ENCODE measurements at regions not wholly inside any gene's neighbourhood (a gene's known extent, or its start where the extent isn't known, plus 50 kb on each side); places are given as distances from the start of the nearest gene placed in this dataset.

DNA sequence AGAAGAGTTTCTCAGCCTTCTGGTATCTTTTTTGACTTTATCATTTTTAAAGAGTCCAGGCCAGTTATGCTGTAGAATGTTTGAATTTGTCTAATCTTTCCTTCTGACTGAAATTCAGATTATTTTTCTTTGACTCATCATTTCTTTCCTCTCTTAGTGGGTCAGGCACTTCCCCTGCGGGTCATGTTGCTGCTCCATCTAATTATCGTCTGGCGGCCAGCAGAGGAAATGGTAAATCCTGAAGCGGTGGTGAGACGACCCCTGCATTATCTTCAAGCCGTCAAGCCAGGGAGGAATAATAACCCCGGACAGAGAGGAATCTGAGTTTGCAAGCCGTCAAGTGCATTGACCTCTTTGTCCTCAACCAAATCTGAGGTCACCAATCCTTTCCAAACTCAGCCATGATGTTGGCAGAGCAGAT lies 102.1 kb downstream of the ADSS2 start (continued):
- TF ChIP-seq, protein P1, sequence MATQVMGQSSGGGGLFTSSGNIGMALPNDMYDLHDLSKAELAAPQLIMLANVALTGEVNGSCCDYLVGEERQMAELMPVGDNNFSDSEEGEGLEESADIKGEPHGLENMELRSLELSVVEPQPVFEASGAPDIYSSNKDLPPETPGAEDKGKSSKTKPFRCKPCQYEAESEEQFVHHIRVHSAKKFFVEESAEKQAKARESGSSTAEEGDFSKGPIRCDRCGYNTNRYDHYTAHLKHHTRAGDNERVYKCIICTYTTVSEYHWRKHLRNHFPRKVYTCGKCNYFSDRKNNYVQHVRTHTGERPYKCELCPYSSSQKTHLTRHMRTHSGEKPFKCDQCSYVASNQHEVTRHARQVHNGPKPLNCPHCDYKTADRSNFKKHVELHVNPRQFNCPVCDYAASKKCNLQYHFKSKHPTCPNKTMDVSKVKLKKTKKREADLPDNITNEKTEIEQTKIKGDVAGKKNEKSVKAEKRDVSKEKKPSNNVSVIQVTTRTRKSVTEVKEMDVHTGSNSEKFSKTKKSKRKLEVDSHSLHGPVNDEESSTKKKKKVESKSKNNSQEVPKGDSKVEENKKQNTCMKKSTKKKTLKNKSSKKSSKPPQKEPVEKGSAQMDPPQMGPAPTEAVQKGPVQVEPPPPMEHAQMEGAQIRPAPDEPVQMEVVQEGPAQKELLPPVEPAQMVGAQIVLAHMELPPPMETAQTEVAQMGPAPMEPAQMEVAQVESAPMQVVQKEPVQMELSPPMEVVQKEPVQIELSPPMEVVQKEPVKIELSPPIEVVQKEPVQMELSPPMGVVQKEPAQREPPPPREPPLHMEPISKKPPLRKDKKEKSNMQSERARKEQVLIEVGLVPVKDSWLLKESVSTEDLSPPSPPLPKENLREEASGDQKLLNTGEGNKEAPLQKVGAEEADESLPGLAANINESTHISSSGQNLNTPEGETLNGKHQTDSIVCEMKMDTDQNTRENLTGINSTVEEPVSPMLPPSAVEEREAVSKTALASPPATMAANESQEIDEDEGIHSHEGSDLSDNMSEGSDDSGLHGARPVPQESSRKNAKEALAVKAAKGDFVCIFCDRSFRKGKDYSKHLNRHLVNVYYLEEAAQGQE (IDR thresholded peaks at IDR 0.05; ENCODE audit: low read depth, low read length) = no peak
- TF ChIP-seq SPI1 (IDR thresholded peaks at IDR 0.05; ENCODE audit: borderline replicate concordance, insufficient read depth, low read depth, low read length) (no peak), CUX1 (IDR thresholded peaks at IDR 0.05; ENCODE audit: insufficient replicate concordance, low read depth, low read length) (no peak), STAT3 (IDR thresholded peaks at IDR 0.05; ENCODE audit: low read depth, low read length) (no peak), NR2C1 (IDR thresholded peaks at IDR 0.05) (no peak)
